Activated naive CD4-positive, alpha-beta T cell treated with Interleukin-2 at 50 U/mL for 16 hours (primary cell): ENCODE measurements at regions not wholly inside any gene's neighbourhood (a gene's known extent, or its start where the extent isn't known, plus 50 kb on each side); places are given as distances from the start of the nearest gene placed in this dataset.

ENCODE experiments used
- DNase-seq: peaks from one replicate; pipeline ENCODE4 v3.0.0-alpha.2; 2020

DNA sequence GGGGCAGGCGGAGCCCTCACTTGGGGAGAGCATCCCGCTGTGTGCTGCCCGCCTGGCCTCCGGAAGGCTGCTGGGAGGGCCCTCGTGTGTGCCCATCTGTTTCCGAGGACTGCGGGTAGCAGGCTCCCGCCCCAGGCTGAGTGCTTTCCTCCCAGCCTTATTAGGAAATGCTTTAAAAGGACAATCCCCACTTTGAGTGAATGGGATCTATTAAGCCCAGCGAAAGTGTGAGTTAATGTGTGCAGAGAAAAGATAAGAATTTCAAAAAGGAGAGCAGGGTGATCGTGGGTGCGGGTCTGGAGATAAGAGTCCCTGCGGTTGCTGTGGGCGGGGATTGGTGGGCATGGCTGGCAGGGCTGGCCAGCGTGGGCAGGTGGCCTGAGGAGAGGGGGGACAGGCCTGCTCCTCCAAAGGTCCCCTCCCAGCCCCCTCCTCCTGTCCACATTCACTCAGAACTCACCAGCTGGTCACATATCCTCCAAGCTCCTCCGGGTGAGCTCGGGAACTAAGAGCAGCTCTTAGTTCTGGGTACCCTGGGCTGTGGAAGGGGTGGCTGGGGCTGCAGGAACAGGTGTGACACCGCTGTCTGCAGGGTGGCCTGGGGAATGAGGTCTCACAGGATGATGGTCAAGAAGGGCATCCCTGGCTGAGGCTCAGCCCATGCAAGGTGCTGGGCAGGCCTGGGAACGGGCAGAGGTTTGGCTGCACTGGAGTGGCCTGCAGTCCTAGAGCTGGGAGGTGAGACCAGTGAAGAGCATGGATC lies 1260.3 kb downstream of the BRD1 start:
- no peak for DNase-seq

DNA sequence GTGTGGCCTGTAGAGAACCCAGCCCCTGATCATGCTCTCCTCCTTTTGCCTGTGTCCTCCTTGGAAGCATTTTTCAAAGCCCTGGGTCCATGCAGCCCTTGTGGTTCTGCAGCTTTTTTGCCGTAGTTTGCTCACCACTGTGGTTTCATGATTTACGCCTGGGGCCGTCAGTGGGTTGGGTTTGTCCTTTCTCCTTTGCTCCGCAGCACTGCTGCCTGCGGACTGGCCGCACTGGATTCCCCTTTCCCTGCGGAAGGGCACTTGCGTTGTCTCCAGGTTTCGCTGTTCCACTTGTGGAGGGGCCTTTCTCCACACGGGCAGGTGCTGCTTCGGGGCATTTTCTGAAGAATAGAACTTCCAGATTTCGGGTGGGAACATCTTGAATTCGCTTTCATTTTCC lies 1260.9 kb downstream of the BRD1 start:
- no peak for DNase-seq

DNA sequence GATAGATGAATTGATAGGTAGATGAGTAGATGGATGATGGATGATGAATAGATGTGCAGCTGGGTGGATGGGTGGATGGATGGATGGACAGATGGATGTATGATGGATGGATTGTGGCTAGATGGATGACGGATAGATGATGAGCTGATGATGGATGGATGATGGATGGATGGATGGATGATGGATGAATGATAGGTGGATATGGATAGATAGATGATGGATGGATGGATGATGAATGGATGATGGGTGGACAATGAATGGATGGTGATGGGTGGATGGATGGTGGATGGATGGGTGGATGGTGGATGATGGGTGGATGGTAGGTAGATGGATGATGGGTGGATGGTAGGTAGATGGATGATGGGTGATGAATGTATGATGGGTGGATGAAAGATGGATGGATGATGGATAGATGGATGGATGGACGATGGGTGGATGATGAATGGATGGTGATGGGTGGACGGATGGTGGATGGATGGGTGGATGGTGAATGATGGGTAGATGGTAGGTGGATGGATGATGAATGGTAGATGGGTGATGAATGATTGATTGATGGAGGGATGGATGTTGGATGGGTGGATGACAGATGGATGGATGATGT lies 1261.7 kb downstream of the BRD1 start:
- no peak for DNase-seq

DNA sequence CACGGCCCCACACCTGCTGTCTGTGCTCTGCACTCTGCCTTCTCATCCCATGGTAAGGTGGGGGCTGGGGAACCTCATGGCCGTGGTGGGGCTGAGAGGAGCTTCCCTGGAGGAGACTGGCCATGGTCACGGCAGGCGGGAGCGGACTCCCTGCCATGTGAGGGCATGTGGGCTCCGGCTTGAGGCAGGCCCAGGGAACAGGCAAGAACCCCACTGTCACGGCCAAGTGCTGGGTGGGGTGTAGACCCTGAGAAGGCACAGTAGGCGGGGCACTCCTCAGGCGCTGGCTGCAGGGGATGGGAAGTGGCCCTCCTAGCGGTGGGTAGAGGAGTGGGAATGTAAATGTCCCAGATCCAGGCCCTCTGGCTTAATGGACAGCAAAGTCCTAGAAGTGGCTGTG lies 1262.7 kb downstream of the BRD1 start:
- no peak for DNase-seq

DNA sequence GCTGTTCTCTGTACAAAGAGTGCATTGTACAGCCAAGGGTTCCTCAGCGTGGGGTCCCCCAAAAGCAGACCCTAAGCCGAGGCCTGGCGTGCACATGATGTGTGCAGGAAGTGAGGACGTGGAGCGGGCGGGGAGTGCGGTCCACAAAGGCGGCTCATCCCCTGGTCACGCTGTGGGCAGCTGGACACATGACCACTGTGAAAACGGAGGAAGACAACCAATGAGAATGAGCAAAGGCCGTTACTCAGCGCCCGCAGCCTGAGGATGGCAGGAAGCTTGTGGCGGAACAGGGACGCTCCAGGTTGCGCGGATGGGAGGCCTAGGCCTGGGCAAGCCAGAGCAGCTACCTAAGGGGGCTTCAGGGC lies 1263.7 kb downstream of the BRD1 start:
- no peak for DNase-seq

DNA sequence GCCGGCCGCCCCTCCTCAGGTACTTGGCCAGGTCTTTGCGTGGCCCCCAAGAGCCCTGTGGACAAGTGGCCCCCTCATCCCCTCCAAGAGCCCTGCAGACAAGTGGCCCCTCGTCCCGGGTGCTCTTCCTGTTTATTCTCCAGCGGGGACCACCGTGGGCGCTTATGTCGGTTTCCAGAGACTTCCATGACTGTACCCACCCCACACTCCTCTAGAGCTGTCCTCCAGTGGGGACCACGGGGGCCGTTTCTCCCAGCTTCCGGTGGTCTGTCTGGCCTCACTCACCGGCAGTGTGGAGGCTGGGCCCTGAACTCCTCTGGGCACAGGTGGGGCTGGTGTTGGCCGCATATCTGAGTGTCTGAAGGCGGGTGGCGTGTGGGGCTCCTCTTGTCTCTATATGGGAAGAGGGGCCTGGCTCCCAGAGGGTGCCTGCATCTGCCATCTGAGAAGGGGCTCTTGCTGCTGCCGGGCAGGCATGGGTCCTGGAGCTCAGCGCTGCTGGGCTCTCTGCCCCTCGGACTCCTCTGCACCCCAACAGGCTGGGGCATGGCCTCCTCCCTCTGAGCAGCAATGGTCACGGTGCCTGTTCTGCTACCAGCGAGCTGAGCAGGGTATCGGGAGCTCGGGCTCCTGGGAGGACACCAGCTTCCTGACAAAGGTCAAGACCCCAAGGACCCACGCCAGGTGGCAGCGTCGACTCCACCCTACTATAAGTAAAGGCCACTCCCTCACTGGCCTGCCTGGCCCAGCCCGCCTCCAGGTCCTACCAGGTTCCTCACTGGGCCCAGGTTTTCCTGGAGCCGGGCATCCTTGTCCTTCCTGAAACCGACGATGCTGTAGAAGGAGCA lies 1264.3 kb downstream of the BRD1 start:
- DNase-seq, result no peak

DNA sequence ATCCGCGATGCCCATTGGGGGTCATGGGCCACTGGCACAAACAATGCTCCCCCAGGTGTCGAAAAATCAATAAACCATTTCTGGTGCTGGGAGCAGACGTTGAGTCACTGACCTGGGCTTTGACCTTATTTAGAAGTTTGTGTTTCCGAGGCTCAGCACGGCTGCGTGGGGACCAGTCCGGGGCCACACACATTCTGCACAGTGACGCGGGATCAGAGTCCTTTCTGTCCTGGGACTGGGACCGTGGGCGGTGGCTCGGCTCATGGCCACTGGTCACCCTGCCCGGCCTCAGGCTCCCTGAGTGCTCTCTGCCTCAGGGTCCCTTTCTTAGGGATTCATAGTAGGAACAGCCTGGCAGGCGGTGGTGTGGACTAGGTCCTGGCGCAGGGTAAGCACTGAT lies 1266.0 kb downstream of the BRD1 start:
- no peak for DNase-seq

DNA sequence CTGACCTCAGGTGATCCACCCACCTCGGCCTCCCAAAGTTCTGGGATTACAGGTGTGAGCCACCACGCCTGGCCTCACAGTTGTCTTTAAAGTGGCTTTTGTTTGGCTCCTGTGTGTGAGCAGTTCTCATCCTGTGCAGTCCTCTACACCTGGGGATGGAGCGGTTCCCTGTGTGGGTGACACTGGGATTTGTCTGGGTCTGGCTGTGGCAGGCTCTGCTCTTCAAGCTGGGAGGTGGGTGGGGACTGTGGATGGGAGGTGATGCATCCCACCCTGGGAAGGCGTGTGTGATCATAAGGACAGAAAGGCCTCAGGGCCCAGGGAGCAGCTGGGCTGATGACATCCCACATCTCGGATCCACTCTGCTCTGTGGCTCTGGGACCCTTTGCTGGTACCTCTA lies 1266.8 kb downstream of the BRD1 start:
- DNase-seq, result no peak

DNA sequence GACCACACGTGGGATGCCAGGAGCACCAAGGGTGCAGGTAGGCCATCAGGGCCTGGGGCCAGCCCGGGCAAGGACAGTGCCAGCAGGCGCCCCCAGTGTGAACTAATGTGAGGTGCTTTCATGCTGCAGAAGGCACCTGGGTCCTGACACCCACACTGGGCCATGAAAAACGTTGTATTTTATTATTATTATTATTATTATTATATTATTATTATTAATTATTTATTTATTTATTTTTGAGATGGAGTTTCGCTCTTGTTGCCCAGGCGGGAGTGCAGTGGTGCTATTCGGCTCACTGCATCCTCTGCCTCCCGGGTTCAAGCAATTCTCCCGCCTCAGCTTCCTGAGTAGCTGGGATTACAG lies 1267.3 kb downstream of the BRD1 start:
- no peak for DNase-seq

DNA sequence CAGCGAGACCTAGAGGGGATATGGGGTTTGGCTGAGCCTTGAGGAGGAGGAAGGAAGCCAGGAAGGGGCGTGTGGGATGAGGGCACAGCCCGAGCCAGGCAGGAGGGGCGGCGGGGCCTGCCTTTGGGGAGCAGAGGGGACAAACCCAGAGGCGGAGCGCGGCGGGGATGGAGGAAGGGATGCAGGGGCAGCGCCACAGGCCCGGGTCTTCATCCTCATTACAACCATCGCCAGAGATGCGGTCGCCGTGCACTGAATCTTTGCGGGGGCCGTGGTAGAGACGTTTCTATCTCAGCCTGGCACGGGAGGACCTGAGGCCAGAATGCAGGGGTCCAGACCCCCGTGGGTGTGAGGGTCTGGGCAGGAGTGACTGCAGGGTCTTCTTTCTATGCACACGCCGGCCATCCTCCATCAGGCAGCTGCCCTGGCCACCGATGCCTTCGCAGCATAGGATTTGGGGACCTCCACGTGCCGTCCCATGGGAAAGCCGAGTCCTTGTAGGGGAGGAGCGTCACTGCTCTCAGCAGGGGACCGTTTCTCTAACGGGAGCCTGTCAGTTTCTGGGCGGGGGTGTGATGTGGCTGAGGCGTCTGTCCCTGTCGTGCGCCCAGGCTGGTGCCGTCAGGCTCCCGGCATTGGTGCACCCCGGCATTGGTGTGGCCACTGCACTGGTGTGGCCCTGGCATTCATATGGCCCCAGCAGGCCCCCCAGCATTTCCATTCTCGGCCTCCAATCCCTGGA lies 1267.9 kb downstream of the BRD1 start:
- no peak for DNase-seq

DNA sequence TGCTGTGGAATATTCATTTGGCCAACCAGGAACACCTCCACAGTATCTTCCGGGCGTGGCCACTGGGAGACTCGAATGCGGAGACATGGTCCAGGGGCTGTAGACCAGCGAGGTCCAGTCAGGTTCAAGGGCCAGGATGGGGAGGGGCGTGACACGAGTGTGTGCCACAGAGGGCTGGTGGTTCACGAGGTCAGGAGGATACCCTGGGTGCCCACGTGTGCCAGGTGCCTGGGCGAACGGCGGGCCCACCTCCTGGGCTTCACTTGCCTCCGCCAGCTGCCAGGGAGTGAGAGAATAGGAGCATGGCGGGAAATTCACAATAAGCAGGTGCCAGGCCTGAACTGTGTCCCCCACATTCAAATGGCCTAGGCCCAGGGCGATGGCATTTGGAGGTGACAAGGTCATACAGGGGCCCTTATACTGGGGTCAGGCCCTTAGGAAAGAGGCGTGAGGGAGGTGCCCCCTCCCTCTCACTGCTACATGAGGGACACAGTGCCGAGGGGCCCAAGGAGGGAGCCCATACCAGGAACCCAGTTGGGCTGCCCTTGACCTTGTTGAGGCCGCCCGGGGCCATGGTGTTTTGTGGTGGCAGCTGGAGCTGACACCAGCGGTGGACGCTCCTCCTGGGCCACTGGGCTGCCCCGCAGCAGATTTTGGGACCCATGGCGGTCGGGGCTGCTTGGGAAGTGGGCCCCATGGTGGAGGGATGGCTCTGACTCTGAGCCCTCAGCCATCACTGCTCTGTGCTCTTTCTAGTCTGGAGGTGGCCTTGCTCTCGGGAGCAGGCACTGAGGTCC lies 1268.9 kb downstream of the BRD1 start:
- DNase-seq, result no peak

DNA sequence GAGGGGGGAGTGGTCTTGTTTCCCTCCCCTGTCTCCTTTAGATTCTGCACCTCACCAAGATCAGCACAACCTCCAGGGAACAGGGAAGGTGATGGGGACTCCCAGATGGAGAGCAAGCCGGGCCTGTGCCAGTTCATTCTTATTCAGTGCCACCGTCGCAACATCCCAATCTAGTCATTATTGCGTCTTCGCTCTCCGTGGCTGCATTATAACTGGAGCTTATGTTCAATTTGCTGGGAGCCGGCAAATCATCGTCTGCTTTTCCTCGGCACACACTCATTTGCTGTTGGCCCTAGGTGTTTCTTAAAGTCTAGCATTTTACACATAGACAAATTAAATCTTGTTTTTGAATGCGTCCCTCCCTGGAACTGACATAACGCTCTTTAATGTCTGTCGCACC lies 1269.7 kb downstream of the BRD1 start:
- no peak for DNase-seq

DNA sequence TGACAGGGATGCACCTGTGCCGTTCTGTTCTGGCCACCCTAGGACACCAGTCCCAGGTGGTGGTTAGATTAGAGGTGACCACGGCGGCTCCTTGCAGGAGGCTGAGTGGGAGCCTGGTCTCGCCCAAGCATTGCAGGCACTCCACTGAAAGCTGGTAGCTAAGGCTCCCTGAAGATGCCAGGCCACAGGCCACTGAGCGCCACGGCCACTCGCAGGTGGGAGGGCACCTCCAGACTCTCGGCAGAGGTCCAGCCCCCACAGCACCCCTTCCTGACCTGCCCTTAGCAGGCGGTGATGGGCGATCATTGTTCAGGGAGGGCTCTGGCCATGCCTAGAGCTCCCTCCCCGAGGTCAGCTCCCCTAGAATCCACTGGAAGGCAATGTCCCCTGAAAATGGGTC lies 1270.2 kb downstream of the BRD1 start:
- no peak for DNase-seq

DNA sequence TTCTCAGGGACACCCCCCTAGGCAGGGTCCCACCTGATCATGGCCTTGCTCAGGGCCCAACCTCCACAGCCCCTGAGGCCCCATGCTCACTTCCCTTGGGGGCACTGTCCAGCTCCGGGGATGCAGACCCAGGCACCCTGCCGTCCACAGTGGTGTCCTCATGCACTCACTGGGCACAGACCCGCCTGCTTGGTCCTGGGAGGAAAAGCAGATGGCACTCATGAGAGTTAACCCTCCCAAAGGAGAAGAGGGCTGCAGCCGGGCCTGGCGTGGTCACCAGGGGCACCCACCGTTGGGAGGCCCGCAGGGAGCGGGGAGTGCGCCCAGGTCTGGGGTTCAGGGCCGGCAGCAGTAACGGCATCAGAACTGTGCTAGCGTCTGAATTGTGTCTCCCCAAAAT lies 1270.9 kb downstream of the BRD1 start:
- DNase-seq, result no peak

DNA sequence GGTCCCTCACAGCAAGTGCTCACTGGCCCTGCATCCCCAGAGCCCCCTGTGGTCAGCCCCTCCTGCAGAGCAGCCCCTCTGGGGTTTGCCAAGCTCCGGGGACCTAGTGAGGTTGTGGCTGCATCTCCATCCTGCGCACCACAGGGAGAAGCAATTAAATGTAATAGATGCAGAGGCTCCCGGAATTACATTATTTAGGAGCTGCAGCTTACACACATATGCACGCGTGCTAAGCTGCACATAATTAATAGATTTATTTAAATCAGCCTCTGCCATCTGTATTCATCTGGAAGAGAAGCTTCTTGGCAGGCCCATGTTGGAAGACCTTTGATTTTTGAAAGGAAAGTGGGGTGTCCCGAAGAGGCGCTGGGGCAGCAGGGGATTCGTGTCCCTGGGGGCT lies 1271.5 kb downstream of the BRD1 start:
- DNase-seq, result no peak

DNA sequence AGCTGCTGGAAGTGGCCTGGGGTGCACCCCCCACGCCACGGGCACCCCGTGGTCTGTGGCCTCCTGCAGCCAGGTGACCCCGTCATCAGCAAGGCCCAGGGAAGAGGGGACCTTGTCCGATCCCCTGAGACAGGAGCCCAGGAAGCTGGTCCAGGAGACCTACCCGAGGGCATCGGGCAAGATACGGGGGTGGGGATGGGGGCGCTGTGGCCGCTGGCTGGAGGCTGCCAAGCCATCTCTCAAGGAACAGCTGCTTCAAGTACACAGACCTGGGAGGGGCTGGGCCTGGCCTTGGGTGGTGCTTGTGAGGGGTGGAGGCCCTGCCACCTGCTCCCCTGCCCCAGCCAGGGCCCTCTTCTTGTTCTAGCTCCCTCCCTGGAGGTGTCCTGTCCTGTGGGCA lies 1272.1 kb downstream of the BRD1 start:
- no peak for DNase-seq

DNA sequence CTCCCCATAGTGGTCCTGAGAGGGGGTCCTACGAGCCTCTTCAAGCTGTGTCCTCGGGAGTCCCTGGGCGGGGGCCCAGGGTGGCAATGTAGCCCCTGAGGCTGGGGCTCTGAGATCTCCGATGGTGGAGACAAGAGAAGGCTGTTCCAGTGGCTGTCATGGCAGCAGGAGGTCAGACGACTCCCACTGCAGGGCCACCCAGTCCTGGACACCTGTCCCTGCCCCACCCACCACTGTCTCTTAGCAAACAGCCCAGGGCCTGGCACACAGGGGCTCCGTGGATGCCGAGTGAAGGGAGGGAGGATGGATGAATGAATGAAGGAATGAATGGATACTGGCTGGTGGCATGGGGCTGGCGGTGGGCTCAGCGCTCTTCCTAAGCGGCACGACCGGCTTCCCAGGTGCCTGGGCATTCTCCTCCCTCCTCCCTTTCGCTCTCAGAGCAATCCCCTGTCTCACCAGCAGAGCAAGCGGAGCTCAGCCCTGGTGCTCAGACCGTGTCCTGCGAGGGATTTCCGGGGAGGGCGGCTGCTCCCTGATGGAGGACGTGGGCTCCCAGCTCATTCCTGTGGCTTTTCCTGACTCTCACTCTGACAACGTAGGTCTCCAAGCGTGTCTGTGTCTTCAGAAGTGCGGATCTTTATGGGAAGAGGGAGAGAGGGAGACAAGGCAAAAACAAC lies 1272.6 kb downstream of the BRD1 start:
- no peak for DNase-seq

DNA sequence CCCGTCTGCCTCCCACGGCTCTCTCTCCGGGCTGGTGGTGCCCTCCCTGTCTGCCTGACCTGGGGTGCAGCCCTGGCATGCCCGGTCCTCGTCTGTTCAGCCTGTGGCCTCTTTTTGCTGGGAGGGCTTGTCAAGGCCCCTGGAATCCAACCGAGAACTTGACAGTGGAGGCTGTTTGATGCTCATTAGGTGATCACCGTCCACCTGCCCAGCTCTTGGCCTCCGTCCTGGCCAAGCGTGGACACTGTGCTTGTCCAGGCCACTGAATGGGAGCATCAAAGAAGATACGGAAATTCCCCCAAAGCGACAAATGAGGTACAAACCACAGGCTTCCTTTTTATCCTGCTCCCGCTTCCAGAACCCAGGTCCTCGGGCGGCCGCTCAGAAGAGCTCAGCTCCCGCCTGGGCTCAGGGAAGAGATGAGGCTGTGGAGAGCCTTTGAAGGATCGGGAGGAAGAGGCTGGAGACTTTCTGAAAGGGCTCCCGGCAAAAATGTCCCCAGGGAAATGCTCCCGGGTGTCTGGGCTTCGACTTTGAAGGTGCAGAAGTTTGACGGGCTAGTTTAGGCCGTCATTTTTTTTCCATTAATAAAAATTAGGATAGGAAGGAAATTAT lies 1273.9 kb downstream of the BRD1 start:
- no peak for DNase-seq

DNA sequence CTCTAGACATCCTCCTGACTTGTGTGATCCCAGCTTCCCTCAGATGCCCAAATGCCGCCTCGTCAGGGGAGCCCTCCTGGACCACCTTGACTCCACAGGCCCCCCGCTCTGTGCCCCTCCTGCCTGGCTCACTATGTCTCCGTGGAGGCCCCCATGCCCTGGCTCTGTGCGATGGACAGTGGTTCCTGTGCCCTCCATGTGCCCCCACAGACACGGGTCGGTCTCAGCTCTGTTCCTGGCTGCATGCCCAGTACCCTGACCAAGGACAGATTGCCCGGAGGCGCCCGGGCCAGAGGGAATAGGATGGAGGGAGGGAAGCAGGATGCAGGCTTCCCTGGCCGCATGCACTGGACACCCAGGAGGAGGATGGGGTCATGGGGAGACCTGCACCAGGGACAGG lies 1274.6 kb downstream of the BRD1 start:
- no peak for DNase-seq

DNA sequence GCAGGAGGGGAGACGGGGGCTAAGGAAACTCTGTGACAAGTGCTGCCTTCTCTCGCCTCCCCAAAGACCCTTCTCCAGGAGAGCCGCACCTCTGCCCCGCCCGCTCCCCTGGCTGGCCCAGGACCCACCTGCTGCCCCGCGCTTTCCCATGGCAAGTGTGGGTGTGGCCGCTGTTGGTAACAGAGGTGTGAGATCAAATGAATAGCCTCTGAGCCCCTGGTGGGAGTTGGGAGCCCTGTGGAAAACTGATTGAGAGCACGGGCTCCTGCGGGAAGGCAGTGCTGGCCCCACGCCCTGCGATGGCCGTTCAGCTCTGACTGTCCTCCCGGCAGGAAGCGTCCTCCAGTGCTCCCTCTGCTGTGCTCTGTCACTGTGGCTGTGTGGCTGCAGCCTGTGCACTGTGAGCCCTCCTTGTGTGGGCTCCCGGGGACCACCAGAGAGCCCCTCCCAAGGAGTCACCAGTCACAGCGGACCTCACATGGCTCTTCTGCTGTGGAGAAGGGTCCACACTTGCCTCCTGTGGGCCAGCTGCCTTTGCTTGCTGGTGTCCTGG lies 1275.9 kb downstream of the BRD1 start:
- DNase-seq, result no peak

DNA sequence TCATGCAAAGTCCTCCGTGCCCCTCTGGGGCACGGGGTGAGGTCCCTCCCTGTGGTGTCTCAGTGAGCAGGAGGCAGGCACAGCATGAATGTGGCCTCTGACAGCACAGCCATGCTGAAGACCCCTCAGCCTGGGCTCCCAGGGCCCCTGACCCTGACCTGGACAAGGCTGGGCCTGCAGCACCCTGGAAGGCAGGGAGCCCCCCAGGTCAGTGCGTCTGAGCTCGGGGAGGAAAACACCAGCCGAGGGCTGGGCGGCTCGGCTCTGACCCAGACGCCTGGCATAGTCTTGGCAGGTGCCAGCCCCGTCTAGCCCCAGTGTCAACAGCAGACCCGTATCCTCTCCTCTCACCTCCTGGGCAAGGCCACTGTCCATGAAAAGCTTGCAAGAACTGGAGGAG lies 1276.6 kb downstream of the BRD1 start:
- no peak for DNase-seq
